GM19043 (cell line): ENCODE measurements at regions not wholly inside any gene's neighbourhood (a gene's known extent, or its start where the extent isn't known, plus 50 kb on each side); places are given as distances from the start of the nearest gene placed in this dataset.
"Not testable (repeated sequence)": the region's sequence is repeated elsewhere in the genome, so short reads cannot be mapped to it uniquely, and the experiment has no call there.

ENCODE experiments used
- ATAC-seq: cut with Tn5 transposase; IDR thresholded peaks from one replicate; pipeline ENCODE4 v1.9.1; 2021; ENCODE audit warnings: low read depth; ENCODE audit not compliant: unreplicated experiment

DNA sequence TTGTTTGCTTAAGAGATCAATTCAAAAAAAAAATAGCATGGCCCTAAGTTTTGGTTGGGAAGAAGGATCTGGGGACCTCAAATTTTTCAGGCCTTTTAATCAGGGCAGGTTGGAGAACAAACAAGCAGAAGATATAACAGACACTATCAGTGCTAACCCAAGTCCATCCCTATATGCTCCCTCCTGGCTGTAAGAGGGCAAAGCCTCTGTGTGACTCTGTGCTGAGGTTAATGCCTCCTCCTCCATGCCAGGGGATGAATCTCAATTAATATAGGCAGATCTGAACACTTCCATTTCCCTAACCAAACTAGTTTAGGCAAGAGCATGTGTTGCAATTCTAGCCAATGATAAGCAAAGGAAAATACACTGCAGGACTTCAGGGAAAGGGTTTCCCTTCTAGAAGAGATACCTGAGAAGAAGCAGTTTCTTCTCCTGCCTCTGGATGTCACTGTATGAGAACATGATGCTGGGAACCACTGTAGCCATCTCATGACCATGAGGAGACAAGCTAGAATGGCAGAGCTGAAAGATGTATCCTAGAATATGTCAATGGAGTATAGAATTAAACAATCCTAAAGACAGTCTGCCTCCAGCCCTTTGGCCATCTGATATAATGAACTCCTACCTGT lies 76.0 kb downstream of the CHD9NB start:
- ATAC-seq: peak; percentile 71

DNA sequence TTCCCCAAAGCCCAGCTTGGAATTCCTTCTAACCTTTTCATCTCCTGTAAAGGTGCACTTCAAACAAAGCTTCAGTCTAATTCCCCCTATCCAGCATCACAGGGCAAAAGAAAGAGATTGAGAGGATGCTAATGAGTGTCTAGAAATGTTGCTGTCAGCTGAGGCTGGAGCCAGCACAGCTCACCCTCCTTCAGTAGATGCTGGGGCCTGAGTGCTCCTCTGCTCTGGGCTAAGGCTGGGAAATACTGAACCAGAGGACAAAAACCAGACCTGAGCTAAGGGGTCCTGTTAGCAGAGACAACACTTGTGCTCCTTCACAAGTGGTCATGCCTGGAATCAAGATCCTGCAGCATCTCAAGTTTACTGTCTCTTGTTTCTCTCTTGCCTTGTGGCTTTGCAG lies 85.0 kb downstream of the CHD9NB start:
- ATAC-seq: no peak

DNA sequence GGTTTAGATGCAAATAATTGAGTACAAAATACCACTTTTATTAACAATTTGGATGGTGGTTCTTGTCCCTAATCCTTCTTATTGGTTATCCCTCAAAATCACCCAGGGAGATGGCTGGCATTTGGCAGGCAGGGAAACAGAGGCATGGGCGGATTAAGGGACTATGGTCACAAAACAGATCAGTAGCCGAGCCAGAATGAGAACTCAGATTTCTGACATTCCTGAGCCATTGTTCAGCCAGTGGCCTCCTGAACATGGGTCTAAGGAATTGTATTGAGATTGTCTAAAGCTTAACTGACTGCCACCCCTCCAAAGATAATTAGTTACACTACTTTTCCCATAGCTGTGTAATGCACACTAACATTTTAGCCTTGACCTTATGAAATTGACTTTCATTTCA lies 88.4 kb downstream of the CHD9NB start:
- ATAC-seq: no peak

DNA sequence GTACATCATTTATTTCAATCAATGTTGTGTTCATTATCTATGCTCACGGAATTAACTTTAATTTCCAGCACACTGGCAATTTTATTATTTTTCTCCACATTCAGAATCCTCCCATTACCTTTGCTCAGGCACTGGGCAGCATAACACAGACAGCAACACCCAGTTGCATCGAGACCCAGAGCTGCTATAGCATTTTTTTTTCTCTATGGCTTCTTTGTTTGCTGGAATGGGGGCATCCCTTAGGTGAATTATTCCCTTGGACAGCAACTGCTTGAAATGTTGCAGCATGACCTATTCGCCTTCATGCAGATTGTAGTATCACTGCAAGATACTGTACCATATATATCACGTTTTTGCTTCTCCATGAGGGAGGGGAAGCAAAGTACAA lies 88.8 kb downstream of the CHD9NB start:
- no peak for ATAC-seq

DNA sequence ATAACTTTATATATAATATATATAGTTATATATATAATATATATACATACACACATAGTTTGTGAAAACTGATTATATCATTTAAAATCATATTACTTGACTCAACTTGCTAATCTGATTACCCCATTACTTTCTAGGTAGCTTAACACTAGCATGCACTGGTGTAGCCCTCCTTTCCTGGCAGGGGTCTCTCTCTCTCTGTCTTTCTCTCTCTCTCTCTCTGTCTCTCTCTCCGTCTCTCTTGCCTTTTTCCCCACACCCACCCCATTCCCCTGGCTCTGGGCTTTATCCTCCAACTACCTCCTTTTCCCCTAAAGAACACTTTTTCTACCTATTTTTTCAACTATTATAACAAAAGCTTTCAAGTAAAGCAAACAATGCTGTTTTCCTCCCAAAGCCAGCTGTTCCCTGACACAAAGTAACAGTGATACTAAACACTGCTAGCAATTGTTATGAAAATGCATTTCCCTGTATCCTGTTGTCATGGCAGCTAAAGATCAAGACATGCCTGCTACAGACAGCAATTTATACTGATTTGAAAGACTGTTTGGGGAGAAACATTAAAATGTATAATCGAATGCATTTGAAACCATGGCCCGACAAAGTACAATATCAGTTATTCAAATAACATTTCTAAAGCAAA lies 89.4 kb downstream of the CHD9NB start:
- ATAC-seq: no peak

DNA sequence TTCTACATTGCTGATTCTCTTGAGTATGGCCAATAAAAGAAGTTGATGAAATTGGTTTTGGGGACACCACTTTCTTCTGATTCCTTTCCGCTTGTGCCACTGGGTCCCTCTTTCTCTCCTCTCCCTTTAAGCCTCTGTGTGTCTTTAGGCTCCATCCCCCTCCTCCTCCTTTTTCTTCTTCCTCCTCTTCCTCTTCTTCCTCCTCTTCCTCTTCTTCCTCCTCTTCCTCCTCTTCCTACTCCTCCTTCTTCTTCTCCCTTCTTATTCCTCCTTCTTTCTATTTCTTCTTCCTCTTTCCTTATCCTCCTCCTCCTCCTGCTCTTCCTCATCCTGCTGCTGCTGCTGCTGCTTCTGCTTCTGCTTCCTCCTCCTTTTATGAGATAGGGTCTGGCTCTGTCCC lies 93.7 kb downstream of the CHD9NB start:
- ATAC-seq: no peak

DNA sequence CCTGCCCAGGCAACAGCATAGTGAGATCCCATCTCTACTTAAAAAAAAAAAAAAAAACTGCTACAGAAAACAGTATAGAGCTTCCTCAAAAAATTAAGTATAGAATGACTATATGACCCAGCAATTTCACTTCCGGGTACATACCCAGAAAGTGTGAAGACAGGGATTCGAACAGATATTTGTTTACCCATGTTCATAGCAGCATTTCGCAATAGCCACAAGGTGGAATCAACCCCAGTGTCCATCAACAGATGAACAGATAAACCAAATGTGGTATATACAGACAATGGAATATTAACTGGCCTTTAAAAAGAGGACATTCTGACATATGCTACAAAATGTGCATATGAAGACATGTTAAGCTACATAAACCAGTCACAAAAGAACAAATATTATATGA lies 95.5 kb downstream of the CHD9NB start:
- ATAC-seq: no peak

DNA sequence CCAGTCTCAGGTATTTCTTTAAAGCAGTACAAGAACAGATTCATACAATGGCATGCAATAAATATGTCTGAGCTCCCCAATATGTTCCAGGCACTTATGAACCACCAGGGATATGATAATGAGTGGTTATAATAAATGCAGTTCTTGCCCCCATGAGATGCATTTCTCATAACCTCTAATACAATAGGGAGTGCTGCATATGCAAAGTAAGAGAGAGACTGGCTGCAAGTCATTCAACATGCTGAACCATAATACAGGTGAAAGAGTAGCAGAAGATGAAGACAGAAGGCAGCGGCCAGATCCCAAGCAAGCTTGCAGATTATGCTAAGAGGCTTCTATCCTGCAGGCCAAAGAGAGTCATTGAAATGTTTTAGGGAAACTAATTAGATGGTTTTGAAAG lies 96.7 kb downstream of the CHD9NB start:
- ATAC-seq: no peak

DNA sequence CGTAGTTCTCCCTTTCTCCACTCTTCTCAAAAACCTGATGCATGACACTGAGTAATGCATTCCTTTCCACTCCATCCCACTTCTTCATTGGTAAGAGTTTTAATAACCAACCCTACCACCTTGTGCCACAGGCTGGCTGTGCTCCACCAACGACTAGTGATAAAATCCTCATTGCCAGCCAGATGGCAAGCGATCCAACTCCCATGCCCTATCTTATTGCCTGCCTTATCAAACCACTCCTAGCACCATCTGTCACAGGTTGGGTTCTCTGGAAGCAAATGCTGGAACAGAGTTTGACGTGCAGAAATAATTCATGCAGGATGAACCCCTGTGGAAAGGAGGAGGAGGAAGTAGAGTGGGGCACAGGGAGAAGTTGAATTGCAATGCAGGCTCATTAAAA lies 99.5 kb downstream of the CHD9NB start:
- ATAC-seq: no peak

DNA sequence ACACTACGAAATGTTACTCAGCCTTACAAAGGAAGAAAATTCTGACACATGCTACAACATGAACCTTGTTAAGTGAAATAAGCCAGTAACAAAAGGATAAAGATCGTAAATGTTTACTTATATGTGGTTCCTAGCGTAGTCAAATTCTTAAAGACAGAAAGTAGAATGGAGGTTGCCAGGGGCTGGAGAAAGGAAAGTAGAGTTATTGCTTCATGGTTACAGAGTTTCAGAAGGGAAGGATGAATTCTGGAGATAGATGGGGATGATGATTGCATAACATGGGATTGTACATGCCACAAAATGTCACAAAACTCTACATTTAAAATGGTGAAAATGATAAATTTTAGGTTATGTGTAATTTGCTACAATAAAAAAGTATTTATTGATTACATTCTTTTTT lies 103.8 kb downstream of the CHD9NB start:
- no peak for ATAC-seq

DNA sequence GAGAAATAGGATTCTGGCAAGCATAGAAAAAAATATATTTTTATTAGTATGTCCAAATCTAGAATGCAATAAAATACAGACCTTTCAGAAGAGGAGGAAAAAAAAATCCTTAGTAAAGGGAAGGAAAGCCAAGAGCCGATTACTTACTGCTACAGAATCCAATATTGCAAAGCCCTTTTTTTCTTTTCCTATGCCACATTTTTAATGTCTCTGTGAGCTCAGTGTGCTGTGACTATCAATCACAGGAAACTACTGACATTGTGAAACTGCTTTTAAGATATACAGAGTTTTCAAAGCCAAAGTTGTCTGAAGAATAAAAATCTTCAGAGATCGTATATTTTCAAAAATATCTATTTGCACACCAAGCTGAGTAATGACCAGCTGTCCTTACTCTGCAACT lies 120.4 kb downstream of the CHD9NB start:
- ATAC-seq: no peak

DNA sequence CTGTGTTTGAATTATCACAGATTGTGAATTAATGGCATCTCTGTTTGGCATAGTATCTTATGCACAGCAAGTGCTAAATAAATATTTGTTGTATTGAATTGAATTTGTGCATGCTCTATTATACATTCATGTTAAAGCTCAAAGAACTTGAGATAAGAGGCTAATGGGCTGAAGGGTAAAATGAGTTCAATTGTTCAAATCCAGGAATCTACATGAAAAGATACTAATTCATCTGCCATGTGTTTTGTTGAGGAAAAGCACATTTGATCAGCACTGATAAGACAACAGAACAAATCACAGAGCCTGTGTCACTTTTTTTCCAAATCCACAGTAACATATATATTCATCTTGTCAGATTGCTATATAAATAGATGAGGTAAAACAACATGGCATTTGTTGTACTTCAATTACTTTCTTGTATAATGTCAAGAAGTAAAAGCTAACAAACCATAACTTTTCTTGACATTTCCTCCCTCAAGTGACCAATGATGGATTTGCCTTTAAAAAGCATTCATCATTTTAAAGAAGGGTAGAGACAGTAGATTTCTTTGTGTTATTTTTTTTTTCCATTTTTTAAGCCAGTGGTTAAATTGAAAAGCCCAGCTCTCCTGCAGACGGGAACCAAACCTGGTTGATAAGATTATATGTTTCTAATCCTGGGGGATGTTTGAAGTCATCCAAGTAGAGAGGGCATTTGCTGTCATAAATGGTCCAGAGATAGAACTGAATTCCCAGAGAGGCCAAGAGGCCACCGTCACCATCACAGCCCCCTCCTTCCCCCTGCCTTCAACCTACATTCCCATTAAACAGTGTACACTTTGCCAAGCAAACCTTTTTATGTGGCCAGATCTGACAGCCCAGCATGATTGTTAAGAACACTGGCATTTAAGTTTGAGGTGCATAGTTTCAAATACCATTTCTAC lies 123.0 kb downstream of the CHD9NB start:
- no peak for ATAC-seq

DNA sequence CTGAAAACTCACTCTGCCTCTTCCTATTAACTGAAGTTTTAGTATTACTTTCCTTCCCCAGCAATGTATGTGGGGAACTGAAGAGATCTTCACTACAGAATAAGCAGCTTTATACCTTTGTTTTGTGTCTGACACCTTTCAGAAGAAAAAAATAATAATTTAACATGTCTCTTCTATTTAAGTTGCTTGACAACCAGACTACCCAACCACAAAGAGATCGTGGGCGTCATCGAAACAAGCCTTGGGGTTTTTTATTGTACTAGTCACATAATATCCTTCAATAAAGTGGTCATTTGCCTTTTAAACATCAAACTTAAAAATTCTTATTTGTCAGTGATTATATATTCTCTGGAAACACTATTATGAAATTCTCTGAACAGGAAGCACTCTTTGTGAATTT lies 123.7 kb downstream of the CHD9NB start:
- no peak for ATAC-seq

DNA sequence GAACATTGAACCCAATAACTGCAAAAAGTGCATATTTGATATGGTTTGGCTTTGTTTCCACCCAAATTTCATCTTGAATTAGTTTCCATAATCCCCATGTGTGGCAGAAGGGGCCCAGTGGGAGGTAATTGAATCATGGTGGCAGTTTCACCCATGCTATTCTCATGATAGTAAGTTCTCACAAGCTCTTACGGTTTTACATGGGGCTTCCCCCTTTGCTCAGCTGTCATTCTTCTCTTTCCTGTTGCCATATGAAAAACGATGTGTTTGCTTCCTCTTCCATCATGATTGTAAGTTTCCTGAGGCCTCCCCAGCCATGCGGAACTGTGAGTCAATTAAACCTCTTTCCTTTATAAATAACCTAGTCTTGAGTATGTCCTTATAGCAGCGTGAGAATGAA lies 127.6 kb downstream of the CHD9NB start:
- no peak for ATAC-seq

DNA sequence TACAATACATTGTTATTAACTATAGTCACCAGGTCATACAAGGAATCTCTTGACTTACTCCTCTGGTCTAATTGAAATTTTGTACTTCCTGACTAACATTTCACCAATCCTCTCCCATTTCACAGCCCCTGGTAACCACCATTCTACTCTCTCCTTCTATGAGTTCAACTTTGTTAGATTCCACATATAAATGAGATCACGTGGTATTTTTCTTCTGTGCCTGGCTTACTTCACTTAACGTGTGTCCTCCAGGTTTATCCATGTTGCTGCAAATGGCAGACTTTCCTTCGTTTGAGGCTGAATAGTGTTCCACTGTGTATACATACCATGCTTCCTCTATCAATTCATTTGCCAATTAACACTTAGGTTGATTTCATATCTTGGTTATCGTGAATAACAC lies 128.5 kb downstream of the CHD9NB start:
- no peak for ATAC-seq

DNA sequence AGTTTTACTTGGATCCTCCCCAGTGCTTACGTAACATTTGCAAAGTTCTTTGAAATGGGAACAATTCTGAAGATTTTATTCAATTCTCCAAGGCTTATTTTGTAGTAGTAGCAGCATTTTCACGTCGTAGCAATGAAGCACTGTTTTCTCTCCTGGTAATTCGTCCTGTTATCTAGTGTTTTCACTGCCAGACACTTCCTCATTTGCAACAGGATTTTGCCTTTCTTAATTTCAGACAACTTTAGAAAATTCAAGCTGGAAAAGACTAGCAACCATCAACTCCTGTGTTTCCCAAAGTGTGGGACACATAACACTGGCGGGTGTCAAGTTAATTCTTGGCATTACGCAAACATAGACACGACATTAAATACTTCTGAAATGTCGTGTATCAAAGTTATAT lies 131.6 kb downstream of the CHD9NB start:
- no peak for ATAC-seq

DNA sequence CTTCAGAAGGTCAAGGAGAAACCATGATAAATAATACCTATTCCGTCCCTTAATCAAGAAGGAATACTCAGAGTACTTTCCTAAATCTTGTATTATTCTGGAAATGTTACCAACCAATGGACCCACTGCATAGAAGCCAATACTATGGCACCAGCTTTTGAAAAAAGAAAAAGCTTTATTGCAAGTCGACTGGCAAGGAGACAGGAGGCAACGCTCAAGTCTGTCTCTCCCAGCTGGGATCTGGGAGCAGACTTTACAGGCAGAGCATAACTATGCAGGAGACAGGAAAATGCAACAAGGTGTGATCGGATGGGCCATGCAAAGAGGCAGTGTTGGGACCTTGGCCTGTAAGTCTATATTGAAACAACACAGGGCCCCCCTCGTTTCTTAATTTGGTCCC lies 132.4 kb downstream of the CHD9NB start:
- no peak for ATAC-seq

DNA sequence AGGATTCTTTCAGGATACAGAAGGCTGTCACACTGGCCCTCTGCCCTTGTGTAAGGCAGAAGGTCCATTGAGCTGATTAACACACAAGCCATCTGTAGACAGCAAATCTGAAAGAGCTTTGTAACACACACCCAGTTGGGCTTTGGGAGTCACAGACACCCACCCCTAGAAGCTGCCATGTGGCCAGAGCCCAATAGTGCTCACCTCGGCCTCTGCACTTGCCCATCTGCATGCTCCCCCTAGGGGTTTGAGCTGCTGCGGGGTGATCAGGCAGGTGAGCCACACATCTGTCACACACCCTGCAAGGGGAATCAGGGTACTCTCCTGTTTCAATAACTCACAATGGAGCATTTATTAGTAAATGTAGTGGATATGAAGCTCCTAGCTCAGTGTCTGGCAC lies 138.3 kb downstream of the CHD9NB start:
- no peak for ATAC-seq

DNA sequence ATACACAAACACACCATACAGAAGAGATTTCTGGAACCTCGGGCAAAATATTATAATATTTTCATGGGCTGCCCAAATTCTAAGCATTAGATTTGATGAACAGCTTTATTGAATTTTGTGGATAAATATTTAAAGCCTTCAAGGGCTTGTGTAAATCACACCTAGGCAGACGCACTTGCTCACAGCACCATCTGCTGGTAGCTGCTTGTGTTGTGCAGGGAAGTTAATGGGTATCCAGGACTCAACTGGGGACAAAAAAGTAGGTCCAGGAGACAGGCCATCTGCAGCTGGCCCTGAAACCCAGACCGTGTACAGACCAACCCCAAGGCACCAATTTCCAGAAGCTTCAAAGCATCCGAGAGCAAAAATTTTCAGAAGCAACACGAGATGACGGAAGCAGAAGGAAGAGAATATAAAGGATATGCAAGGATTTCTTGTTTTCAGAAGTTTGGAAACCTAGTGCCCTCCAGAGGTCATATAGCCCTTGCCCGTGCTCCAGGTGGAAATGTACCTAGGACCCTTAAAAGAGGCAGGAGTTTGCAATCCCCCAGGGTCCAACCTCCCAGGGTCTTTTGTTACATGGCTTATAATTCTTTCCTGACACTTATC lies 140.0 kb downstream of the CHD9NB start:
- ATAC-seq: no peak

DNA sequence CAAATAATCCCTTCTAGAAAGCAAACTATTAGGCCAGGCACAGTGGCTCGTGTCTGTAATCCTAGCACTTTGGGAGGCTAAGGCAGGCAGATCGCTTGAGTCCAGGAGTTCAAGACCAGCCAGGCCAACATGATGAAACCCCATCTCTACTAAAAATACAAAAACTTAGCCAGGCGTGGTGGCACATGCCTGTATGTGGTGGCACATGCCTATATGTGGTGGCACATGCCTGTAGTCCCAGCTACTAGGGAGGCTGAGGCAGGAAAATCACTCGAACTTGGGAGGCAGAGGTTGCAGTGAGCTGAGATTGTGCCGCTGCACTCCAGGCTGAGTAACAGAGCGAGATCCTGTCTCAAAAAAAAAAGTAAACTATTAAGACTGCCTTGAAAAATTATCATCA lies 144.6 kb downstream of the CHD9NB start:
- ATAC-seq: not testable (repeated sequence)

DNA sequence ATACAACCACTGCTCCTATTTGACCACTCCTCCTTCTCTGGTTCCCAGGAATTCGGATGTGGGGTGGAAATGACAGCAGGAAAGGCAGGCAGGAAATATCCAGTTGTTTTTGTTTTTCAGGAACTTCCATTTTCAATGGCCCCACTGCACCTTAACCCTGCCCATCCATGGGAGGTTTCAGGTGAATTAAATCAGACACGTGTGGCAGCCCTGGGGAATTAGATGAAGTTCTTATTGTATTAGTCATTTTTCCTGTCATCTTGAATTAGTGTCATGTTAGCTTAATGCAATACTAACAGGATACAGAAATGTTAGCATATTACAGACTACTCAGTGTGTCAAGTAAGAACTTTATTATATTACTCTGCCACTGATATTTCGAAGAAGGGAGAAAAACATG lies 146.4 kb downstream of the CHD9NB start:
- ATAC-seq: no peak
